ENCODE measurements at regions not wholly inside any gene's neighbourhood (a gene's known extent, or its start where the extent isn't known, plus 50 kb on each side); places are given as distances from the start of the nearest gene placed in this dataset.
A peak's percentile ranks its signal among the peaks of the same experiment; 100 is the strongest.

GRCh38 chr16:85422196-85422631 lies 190.9 kb upstream of the GSE1 start:
- Histone ChIP-seq H3K4me3 (ENCODE audit: low read depth, low read length) (no peak overlapping the region), H3K9me3 (ENCODE audit: control insufficient read depth, insufficient read depth, low read length) (no peaks in the 10 kb centered on the region), H3K9ac (ENCODE audit: low read depth, low read length) (no peak overlapping the region), H3K36me3 (ENCODE audit: control insufficient read depth, insufficient read depth, low read length) (no peaks in the 10 kb centered on the region), H3K27me3 (ENCODE audit: control insufficient read depth, insufficient read depth, low read length) (no peaks in the 10 kb centered on the region), H3K4me1 (ENCODE audit: control insufficient read depth, insufficient read depth, low read length) (no peaks in the 10 kb centered on the region)

- Histone ChIP-seq H3K27me3 (ENCODE audit: control insufficient read depth, insufficient read depth, low read length) (no peaks in the 10 kb centered on the region), H3K9me3 (ENCODE audit: control insufficient read depth, insufficient read depth, low read length) (no peaks in the 10 kb centered on the region), H3K4me3 (ENCODE audit: low read depth, low read length) (no peak overlapping the region), H3K4me1 (ENCODE audit: control insufficient read depth, insufficient read depth, low read length) (no peaks in the 10 kb centered on the region), H3K9ac (ENCODE audit: low read depth, low read length) (no peak overlapping the region), H3K36me3 (ENCODE audit: control insufficient read depth, insufficient read depth, low read length) (no peaks in the 10 kb centered on the region)
Measured at GRCh38 chr16:85422632-85423550, 190.2 kb upstream of the GSE1 start.

- no peak overlapping the region for H3K4me3 ChIP-seq (ENCODE audit: low read depth, low read length)
- no peaks in the 10 kb centered on the region for H3K27me3 ChIP-seq (ENCODE audit: control insufficient read depth, insufficient read depth, low read length)
- H3K9me3 ChIP-seq (ENCODE audit: control insufficient read depth, insufficient read depth, low read length) = no peaks in the 10 kb centered on the region
- H3K9ac ChIP-seq (ENCODE audit: low read depth, low read length) = no peak overlapping the region
- no peaks in the 10 kb centered on the region for H3K4me1 ChIP-seq (ENCODE audit: control insufficient read depth, insufficient read depth, low read length)
- H3K36me3 ChIP-seq (ENCODE audit: control insufficient read depth, insufficient read depth, low read length) = no peaks in the 10 kb centered on the region
Measured at GRCh38 chr16:85423631-85424030, 189.5 kb upstream of the GSE1 start.

DNA sequence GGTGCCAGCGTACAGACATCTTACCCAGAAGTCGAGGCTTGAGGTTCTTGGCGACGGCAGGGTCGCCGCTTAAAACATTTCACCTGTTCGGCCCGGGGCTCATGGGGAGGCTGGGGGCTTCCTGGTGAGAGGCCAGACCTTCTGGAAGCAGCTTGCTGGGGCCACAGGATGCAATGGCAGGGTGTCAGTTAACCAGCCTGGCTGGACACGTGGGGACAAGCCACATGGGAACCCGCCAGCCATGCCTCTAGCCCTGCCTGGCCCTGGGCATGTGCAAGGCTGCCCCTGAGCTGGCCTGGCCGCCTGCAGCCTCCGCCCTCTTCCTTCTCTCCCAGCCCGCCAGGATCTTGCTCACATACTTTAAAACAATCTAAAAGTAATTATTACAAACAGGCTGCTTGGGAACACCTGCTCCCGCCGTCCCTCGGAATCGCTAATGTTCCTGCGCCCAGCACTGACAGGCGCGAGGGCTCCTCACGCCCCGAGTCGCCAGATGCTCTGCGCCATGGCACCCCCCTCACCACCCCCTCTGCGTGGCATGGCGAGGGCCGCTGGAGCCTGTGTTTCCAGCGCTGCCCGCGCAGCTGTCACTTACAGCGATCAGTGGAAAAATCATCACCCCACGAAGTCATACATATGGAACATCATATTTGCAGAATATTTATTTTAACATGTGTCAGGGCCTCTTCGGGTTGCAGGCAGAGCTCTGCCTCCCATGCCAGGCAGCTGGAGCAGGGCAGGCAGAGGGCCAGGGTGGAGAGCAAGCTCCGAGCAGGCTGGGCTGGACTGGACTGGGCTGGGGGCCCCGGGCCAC lies 188.7 kb upstream of the GSE1 start:
- H3K27me3 ChIP-seq (ENCODE audit: control insufficient read depth, insufficient read depth, low read length) = no peaks in the 10 kb centered on the region
- no peaks in the 10 kb centered on the region for H3K9me3 ChIP-seq (ENCODE audit: control insufficient read depth, insufficient read depth, low read length)
- no peaks in the 10 kb centered on the region for H3K36me3 ChIP-seq (ENCODE audit: control insufficient read depth, insufficient read depth, low read length)
- H3K4me1 ChIP-seq (ENCODE audit: control insufficient read depth, insufficient read depth, low read length) = no peaks in the 10 kb centered on the region
- H3K4me3 ChIP-seq (ENCODE audit: low read depth, low read length) = no peak overlapping the region
- no peak overlapping the region for H3K9ac ChIP-seq (ENCODE audit: low read depth, low read length)

GRCh38 chr16:85425074-85425662 lies 188.0 kb upstream of the GSE1 start:
- Histone ChIP-seq H3K9me3 (ENCODE audit: control insufficient read depth, insufficient read depth, low read length) (no peaks in the 10 kb centered on the region), H3K36me3 (ENCODE audit: control insufficient read depth, insufficient read depth, low read length) (no peaks in the 10 kb centered on the region), H3K4me1 (ENCODE audit: control insufficient read depth, insufficient read depth, low read length) (no peaks in the 10 kb centered on the region), H3K4me3 (ENCODE audit: low read depth, low read length) (no peak overlapping the region), H3K27me3 (ENCODE audit: control insufficient read depth, insufficient read depth, low read length) (no peaks in the 10 kb centered on the region), H3K9ac (ENCODE audit: low read depth, low read length) (no peak overlapping the region)

DNA sequence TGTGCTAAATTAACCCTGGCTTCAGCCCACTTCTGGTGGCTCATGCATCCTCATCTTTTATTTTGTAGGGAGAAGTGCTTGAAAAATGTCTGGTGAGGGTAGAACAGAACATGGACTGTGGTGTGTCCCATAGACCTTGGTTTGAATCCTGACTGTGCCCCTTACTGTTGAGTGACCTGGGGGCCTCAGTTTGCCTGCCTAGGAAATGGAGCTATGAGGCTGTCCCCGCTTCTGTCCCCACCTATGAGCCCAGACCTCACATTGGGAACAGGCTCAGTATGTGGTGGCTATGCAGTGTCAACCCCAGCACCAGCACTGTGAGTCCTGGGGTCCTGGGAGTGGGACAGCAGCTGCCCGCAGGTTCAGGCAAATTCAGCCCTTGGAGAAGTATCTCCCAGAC lies 186.3 kb upstream of the GSE1 start:
- no peaks in the 10 kb centered on the region for H3K36me3 ChIP-seq (ENCODE audit: control insufficient read depth, insufficient read depth, low read length)
- H3K9me3 ChIP-seq (ENCODE audit: control insufficient read depth, insufficient read depth, low read length) = no peaks in the 10 kb centered on the region
- H3K4me1 ChIP-seq (ENCODE audit: control insufficient read depth, insufficient read depth, low read length) = no peaks in the 10 kb centered on the region
- H3K9ac ChIP-seq (ENCODE audit: low read depth, low read length) = no peak overlapping the region
- no peak overlapping the region for H3K4me3 ChIP-seq (ENCODE audit: low read depth, low read length)
- H3K27me3 ChIP-seq (ENCODE audit: control insufficient read depth, insufficient read depth, low read length) = no peaks in the 10 kb centered on the region

DNA sequence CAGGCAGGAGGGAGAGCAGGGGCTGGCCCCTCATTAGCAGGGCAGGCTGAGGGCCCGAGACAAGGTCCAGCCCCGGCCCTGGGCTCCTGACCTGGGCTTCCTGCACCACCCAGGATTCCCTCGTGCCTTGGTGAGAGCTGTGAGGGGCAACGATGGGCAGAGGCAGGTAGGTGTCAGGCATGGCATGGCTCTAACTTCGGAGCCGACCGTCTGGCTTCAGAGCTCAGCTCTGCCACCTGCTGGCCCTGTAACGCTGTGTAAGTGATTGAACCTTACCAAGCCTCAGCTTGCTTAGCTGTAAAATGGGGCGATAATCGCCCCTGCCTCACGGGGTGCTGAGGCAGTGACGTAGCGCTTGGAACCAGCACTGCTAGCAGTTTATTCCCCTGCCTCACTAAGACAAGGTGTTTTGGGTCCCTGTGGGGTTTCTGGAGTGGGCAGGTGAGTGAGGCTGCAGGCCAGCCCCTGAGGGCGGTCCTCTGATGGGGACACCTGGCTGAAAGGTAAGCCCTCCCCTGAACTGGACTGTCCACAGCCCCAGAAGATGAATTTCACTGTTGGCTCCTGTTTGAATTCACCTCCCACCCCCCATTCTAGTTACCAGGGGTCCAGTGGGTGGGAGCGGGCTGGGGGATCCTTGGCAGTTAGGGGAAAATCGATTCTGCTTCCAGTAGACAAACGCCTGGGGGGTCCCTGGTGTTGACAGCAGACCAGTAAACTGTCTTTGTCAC lies 184.8 kb upstream of the GSE1 start:
- H3K4me3 ChIP-seq (ENCODE audit: low read depth, low read length) = no peak overlapping the region
- no peaks in the 10 kb centered on the region for H3K36me3 ChIP-seq (ENCODE audit: control insufficient read depth, insufficient read depth, low read length)
- no peaks in the 10 kb centered on the region for H3K4me1 ChIP-seq (ENCODE audit: control insufficient read depth, insufficient read depth, low read length)
- H3K27me3 ChIP-seq (ENCODE audit: control insufficient read depth, insufficient read depth, low read length) = no peaks in the 10 kb centered on the region
- no peak overlapping the region for H3K9ac ChIP-seq (ENCODE audit: low read depth, low read length)
- no peaks in the 10 kb centered on the region for H3K9me3 ChIP-seq (ENCODE audit: control insufficient read depth, insufficient read depth, low read length)

GRCh38 chr16:85428899-85429775 lies 184.0 kb upstream of the GSE1 start:
- Histone ChIP-seq H3K27me3 (ENCODE audit: control insufficient read depth, insufficient read depth, low read length) (peaks cover 3% of the 10 kb centered on the region), H3K9ac (ENCODE audit: low read depth, low read length) (peak overlapping the region; percentile 5), H3K9me3 (ENCODE audit: control insufficient read depth, insufficient read depth, low read length) (no peaks in the 10 kb centered on the region), H3K36me3 (ENCODE audit: control insufficient read depth, insufficient read depth, low read length) (no peaks in the 10 kb centered on the region), H3K4me3 (ENCODE audit: low read depth, low read length) (no peak overlapping the region), H3K4me1 (ENCODE audit: control insufficient read depth, insufficient read depth, low read length) (no peaks in the 10 kb centered on the region)

DNA sequence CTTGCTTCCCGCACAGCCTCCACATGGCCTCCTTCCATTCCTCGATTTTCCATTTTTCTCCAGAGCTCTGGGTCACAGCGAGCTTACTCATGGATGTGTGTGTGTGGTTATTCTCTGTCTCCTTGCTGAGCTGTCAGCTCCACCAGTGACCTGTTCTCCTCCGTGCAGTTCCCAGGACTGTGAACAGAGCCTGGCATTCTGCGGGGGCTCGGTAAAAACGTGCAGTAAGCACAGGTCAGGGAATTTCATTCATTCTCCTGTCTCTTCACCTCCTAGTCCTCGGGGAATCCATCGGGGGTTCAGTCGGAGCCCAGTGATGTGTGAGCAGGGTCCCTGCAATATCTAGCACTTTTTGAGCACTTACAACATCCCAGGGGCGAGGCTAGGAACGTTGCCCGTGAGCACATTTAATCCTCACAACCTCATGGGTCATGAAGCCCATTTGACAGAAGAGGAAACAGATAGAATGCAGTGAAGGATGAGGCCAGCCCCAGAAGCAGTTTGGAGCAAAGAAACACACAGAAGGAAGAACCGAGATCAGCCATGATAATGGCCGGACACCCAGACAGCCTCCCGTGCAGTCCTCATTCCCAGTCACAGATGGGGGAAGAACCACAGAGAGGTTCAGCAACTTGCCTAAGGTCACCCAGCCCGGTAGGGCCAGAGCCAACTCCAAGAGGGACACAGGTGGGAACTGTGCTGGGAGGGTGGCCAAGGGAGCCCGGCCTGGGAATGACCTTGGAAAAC lies 183.2 kb upstream of the GSE1 start:
- peak overlapping the region; percentile 5 for H3K9ac ChIP-seq (ENCODE audit: low read depth, low read length)
- no peaks in the 10 kb centered on the region for H3K4me1 ChIP-seq (ENCODE audit: control insufficient read depth, insufficient read depth, low read length)
- no peaks in the 10 kb centered on the region for H3K9me3 ChIP-seq (ENCODE audit: control insufficient read depth, insufficient read depth, low read length)
- H3K4me3 ChIP-seq (ENCODE audit: low read depth, low read length) = no peak overlapping the region
- no peaks in the 10 kb centered on the region for H3K36me3 ChIP-seq (ENCODE audit: control insufficient read depth, insufficient read depth, low read length)
- peaks cover 3% of the 10 kb centered on the region for H3K27me3 ChIP-seq (ENCODE audit: control insufficient read depth, insufficient read depth, low read length)

Measured in iPS-15b (cell line).